A549 (cell line): ENCODE measurements at regions not wholly inside any gene's neighbourhood (a gene's known extent, or its start where the extent isn't known, plus 50 kb on each side); places are given as distances from the start of the nearest gene placed in this dataset.

Source experiments
- EP300 ChIP-seq, 2 experiments: fragments of >200 bp; sonication (Bioruptor Twin); formaldehyde crosslinking; IDR thresholded peaks; 2 replicates in 1 of 2; 3 replicates in 1 of 2; pipeline ENCODE4 v1.6.1; 2016 to 2017
- NR3C1 ChIP-seq: fragments of >200 bp; sonication (Bioruptor Twin); formaldehyde crosslinking; IDR thresholded peaks from 3 replicates; pipeline ENCODE4 v1.6.1; 2017
- PBX3 ChIP-seq: IDR thresholded peaks from 2 replicates; pipeline ENCODE4 v1.6.1; 2012
- POLR2A ChIP-seq: IDR thresholded peaks from 2 replicates; pipeline ENCODE4 v1.6.1; 2012; ENCODE audit warnings: mild to moderate bottlenecking, low read length
- RCOR1 ChIP-seq: fragments of 150-350 bp; IDR thresholded peaks from 2 replicates; pipeline ENCODE4 v1.6.1; 2014; ENCODE audit warnings: antibody characterized with exemption, low read length, low read depth
- TF ChIP-seq, protein P1 (sequence below): fragments of 200-600 bp; sonication (generic); IDR thresholded peaks from 2 replicates; pipeline ENCODE4 v1.6.1; 2016; ENCODE audit warnings: antibody characterized with exemption, mild to moderate bottlenecking, moderate library complexity
- TF ChIP-seq, protein P2 (sequence below): fragments of >200 bp; sonication (Bioruptor Twin); formaldehyde crosslinking; IDR thresholded peaks from 3 replicates; pipeline ENCODE4 v1.5.1; 2016
- TF ChIP-seq, protein P3 (sequence below): IDR thresholded peaks from 2 replicates; pipeline ENCODE4 v1.6.1; 2012

- TF ChIP-seq, protein P1, sequence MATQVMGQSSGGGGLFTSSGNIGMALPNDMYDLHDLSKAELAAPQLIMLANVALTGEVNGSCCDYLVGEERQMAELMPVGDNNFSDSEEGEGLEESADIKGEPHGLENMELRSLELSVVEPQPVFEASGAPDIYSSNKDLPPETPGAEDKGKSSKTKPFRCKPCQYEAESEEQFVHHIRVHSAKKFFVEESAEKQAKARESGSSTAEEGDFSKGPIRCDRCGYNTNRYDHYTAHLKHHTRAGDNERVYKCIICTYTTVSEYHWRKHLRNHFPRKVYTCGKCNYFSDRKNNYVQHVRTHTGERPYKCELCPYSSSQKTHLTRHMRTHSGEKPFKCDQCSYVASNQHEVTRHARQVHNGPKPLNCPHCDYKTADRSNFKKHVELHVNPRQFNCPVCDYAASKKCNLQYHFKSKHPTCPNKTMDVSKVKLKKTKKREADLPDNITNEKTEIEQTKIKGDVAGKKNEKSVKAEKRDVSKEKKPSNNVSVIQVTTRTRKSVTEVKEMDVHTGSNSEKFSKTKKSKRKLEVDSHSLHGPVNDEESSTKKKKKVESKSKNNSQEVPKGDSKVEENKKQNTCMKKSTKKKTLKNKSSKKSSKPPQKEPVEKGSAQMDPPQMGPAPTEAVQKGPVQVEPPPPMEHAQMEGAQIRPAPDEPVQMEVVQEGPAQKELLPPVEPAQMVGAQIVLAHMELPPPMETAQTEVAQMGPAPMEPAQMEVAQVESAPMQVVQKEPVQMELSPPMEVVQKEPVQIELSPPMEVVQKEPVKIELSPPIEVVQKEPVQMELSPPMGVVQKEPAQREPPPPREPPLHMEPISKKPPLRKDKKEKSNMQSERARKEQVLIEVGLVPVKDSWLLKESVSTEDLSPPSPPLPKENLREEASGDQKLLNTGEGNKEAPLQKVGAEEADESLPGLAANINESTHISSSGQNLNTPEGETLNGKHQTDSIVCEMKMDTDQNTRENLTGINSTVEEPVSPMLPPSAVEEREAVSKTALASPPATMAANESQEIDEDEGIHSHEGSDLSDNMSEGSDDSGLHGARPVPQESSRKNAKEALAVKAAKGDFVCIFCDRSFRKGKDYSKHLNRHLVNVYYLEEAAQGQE = no peak
- no peak for TF ChIP-seq POLR2A
- no peak for TF ChIP-seq PBX3
- TF ChIP-seq EP300 (IDR thresholded peaks at IDR 0.05) = no peak
- TF ChIP-seq, protein P2, sequence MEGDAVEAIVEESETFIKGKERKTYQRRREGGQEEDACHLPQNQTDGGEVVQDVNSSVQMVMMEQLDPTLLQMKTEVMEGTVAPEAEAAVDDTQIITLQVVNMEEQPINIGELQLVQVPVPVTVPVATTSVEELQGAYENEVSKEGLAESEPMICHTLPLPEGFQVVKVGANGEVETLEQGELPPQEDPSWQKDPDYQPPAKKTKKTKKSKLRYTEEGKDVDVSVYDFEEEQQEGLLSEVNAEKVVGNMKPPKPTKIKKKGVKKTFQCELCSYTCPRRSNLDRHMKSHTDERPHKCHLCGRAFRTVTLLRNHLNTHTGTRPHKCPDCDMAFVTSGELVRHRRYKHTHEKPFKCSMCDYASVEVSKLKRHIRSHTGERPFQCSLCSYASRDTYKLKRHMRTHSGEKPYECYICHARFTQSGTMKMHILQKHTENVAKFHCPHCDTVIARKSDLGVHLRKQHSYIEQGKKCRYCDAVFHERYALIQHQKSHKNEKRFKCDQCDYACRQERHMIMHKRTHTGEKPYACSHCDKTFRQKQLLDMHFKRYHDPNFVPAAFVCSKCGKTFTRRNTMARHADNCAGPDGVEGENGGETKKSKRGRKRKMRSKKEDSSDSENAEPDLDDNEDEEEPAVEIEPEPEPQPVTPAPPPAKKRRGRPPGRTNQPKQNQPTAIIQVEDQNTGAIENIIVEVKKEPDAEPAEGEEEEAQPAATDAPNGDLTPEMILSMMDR = no peak
- TF ChIP-seq, protein P3, sequence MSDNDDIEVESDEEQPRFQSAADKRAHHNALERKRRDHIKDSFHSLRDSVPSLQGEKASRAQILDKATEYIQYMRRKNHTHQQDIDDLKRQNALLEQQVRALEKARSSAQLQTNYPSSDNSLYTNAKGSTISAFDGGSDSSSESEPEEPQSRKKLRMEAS = no peak
- no peak for TF ChIP-seq RCOR1
- no peak for TF ChIP-seq NR3C1
Measured at GRCh38 chr15:62756326-62756994, 286.1 kb upstream of the TPM1 start.
